Duodenal mucosa (tissue), 2 donors: ENCODE measurements at regions not wholly inside any gene's neighbourhood (a gene's known extent, or its start where the extent isn't known, plus 50 kb on each side); places are given as distances from the start of the nearest gene placed in this dataset.

Experiments
- H3K27ac ChIP-seq: one replicate; pipeline ENCODE4 v1.7.0; 2013; ENCODE audit warnings: low read depth, low read length
- H3K27me3 ChIP-seq, 2 donors: one replicate each; pipeline ENCODE4 v1.7.0; 2013; ENCODE audit warnings: low read length in 2 of 2, control low read depth in 1 of 2; ENCODE audit not compliant: insufficient read depth in 2 of 2, control insufficient read depth in 1 of 2
- H3K36me3 ChIP-seq, 2 donors: one replicate each; pipeline ENCODE4 v1.7.0; 2013; ENCODE audit warnings: low read length in 2 of 2, control low read depth in 1 of 2; ENCODE audit not compliant: insufficient read depth in 2 of 2, control insufficient read depth in 1 of 2
- H3K4me1 ChIP-seq, 2 donors: one replicate each; pipeline ENCODE4 v1.7.0; 2013; ENCODE audit warnings: low read length in 2 of 2, control low read depth in 1 of 2; ENCODE audit not compliant: insufficient read depth in 2 of 2, control insufficient read depth in 1 of 2
- H3K4me3 ChIP-seq, 2 donors: one replicate each; pipeline ENCODE4 v1.7.0; 2013; ENCODE audit warnings: low read length in 2 of 2, low read depth in 1 of 2
- H3K9ac ChIP-seq, 2 donors: one replicate each; pipeline ENCODE4 v1.7.0; 2013; ENCODE audit warnings: low read length in 2 of 2, low read depth in 1 of 2
- H3K9me3 ChIP-seq, 2 donors: one replicate each; pipeline ENCODE4 v1.7.0; 2013; ENCODE audit warnings: low read length in 2 of 2, control low read depth in 1 of 2; ENCODE audit not compliant: control insufficient read depth in 1 of 2

- H3K9ac ChIP-seq = no peak overlapping the region
- no peak overlapping the region for H3K4me3 ChIP-seq
- H3K9me3 ChIP-seq = no peaks in the 10 kb centered on the region
- no peaks in the 10 kb centered on the region for H3K27me3 ChIP-seq
- H3K36me3 ChIP-seq = no peaks in the 10 kb centered on the region
- H3K27ac ChIP-seq = no peak overlapping the region
- H3K4me1 ChIP-seq = no peaks in the 10 kb centered on the region
These were observed 530.6 kb upstream of the SPRY2 start for GRCh38 chr13:80871481-80871880.

GRCh38 chr13:80870186-80870585, 529.3 kb upstream of the SPRY2 start:
- Histone ChIP-seq H3K4me3 (no peak overlapping the region), H3K36me3 (no peaks in the 10 kb centered on the region), H3K27ac (no peak overlapping the region), H3K9ac (no peak overlapping the region), H3K27me3 (no peaks in the 10 kb centered on the region), H3K4me1 (no peaks in the 10 kb centered on the region), H3K9me3 (no peaks in the 10 kb centered on the region)

- Histone ChIP-seq H3K36me3 (no peaks in the 10 kb centered on the region), H3K9ac (no peak overlapping the region), H3K4me1 (no peaks in the 10 kb centered on the region), H3K27me3 (no peaks in the 10 kb centered on the region), H3K9me3 (no peaks in the 10 kb centered on the region), H3K27ac (no peak overlapping the region), H3K4me3 (no peak overlapping the region)
These were observed 526.0 kb upstream of the SPRY2 start for GRCh38 chr13:80866921-80867320.

- Histone ChIP-seq H3K9ac (no peak overlapping the region), H3K27me3 (no peaks in the 10 kb centered on the region), H3K4me1 (no peaks in the 10 kb centered on the region), H3K4me3 (no peak overlapping the region), H3K27ac (no peak overlapping the region), H3K36me3 (no peaks in the 10 kb centered on the region), H3K9me3 (no peaks in the 10 kb centered on the region)
These were observed 524.4 kb upstream of the SPRY2 start for GRCh38 chr13:80865329-80865728.

- no peak overlapping the region for H3K27ac ChIP-seq
- no peaks in the 10 kb centered on the region for H3K9me3 ChIP-seq
- no peak overlapping the region for H3K4me3 ChIP-seq
- H3K4me1 ChIP-seq = no peaks in the 10 kb centered on the region
- H3K36me3 ChIP-seq = no peaks in the 10 kb centered on the region
- no peak overlapping the region for H3K9ac ChIP-seq
- no peaks in the 10 kb centered on the region for H3K27me3 ChIP-seq
These were observed 521.5 kb upstream of the SPRY2 start for GRCh38 chr13:80862456-80862855.

- Histone ChIP-seq H3K9ac (no peak overlapping the region), H3K4me3 (no peak overlapping the region), H3K9me3 (no peaks in the 10 kb centered on the region), H3K4me1 (no peaks in the 10 kb centered on the region), H3K36me3 (no peaks in the 10 kb centered on the region), H3K27me3 (no peaks in the 10 kb centered on the region), H3K27ac (no peak overlapping the region)
These were observed 519.9 kb upstream of the SPRY2 start for GRCh38 chr13:80860845-80861244.

- H3K9ac ChIP-seq = no peak overlapping the region
- H3K36me3 ChIP-seq = no peaks in the 10 kb centered on the region
- H3K4me1 ChIP-seq = no peaks in the 10 kb centered on the region
- H3K4me3 ChIP-seq = no peak overlapping the region
- H3K27ac ChIP-seq = no peak overlapping the region
- no peaks in the 10 kb centered on the region for H3K27me3 ChIP-seq
- H3K9me3 ChIP-seq = no peaks in the 10 kb centered on the region
These were observed 517.2 kb upstream of the SPRY2 start for GRCh38 chr13:80858131-80858530.

- Histone ChIP-seq H3K9me3 (no peaks in the 10 kb centered on the region), H3K27me3 (no peaks in the 10 kb centered on the region), H3K36me3 (no peaks in the 10 kb centered on the region), H3K4me1 (no peaks in the 10 kb centered on the region), H3K9ac (no peak overlapping the region), H3K4me3 (no peak overlapping the region), H3K27ac (no peak overlapping the region)
These were observed 516.4 kb upstream of the SPRY2 start for GRCh38 chr13:80857321-80857720.

GRCh38 chr13:80850771-80851170, 509.8 kb upstream of the SPRY2 start:
- no peak overlapping the region for H3K4me3 ChIP-seq
- peaks cover 0 to 3% of the 10 kb centered on the region in 2 donors for H3K9me3 ChIP-seq
- no peaks in the 10 kb centered on the region for H3K27me3 ChIP-seq
- no peaks in the 10 kb centered on the region for H3K36me3 ChIP-seq
- no peaks in the 10 kb centered on the region for H3K4me1 ChIP-seq
- no peak overlapping the region for H3K27ac ChIP-seq
- H3K9ac ChIP-seq = no peak overlapping the region

GRCh38 chr13:80844164-80844563, 503.2 kb upstream of the SPRY2 start:
- Histone ChIP-seq H3K4me1 (no peaks in the 10 kb centered on the region), H3K36me3 (no peaks in the 10 kb centered on the region), H3K27me3 (no peaks in the 10 kb centered on the region), H3K4me3 (no peak overlapping the region), H3K9me3 (no peaks in the 10 kb centered on the region), H3K27ac (no peak overlapping the region), H3K9ac (no peak overlapping the region)

GRCh38 chr13:80841414-80841813, 500.5 kb upstream of the SPRY2 start:
- Histone ChIP-seq H3K4me3 (no peak overlapping the region), H3K36me3 (no peaks in the 10 kb centered on the region), H3K9me3 (peaks cover 3 to 4% of the 10 kb centered on the region in 2 donors), H3K4me1 (no peaks in the 10 kb centered on the region), H3K27ac (no peak overlapping the region), H3K9ac (no peak overlapping the region), H3K27me3 (no peaks in the 10 kb centered on the region)
